OCI-LY3 (cell line): ENCODE measurements at regions not wholly inside any gene's neighbourhood (a gene's known extent, or its start where the extent isn't known, plus 50 kb on each side); places are given as distances from the start of the nearest gene placed in this dataset.

Source experiments
- CTCF ChIP-seq: fragments of 200-600, 300-600 bp; sonication (generic); IDR thresholded peaks from 2 replicates; pipeline ENCODE4 v1.5.1; 2014; ENCODE audit warnings: antibody characterized with exemption, low read length, low read depth
- EZH2phosphoT487 ChIP-seq: fragments of 200-600 bp; shearing (Covaris generic); IDR thresholded peaks from 2 replicates; pipeline ENCODE4 v1.6.1; 2018; ENCODE audit warnings: antibody characterized with exemption, mixed run types, low read depth

- TF ChIP-seq CTCF (peak; percentile 93), EZH2phosphoT487 (no peak)
Measured at GRCh38 chr15:88331291-88331690, 74.8 kb upstream of the NTRK3 start.
